ENCODE measurements at regions not wholly inside any gene's neighbourhood (a gene's known extent, or its start where the extent isn't known, plus 50 kb on each side); places are given as distances from the start of the nearest gene placed in this dataset.
"Not testable (repeated sequence)": the region's sequence is repeated elsewhere in the genome, so short reads cannot be mapped to it uniquely, and the experiment has no call there.

- TF ChIP-seq CTCF (conservative IDR thresholded peaks at IDR 0.05; ENCODE audit: low read depth, low read length); EZH2 (IDR thresholded peaks at IDR 0.05; ENCODE audit: borderline replicate concordance, low read depth, low read length, poor library complexity, severe bottlenecking): not testable (repeated sequence)
Measured at GRCh38 chr10:46105416-46105815, 59.3 kb upstream of the MSMB start.

All from A673 (cell line).